ENCODE measurements at regions not wholly inside any gene's neighbourhood (a gene's known extent, or its start where the extent isn't known, plus 50 kb on each side); places are given as distances from the start of the nearest gene placed in this dataset.

GRCh38 chr16:54829691-54830090, 101.0 kb upstream of the IRX5 start:
- no peak for DNase-seq (ENCODE audit: low spot score)
- ATAC-seq, result no peak
- H3K27me3 Mint-ChIP-seq, result peaks cover 5 to 21% of the 10 kb centered on the region in 2 donors
- no peaks in the 10 kb centered on the region for H3K4me1 Mint-ChIP-seq (ENCODE audit: low read depth in 2 of 2)
- peaks cover 10% of the 10 kb centered on the region for H3K9me3 Mint-ChIP-seq
- no peak overlapping the region for H3K27ac Mint-ChIP-seq
- H3K4me3 Mint-ChIP-seq, result no peak overlapping the region
- H3K36me3 Mint-ChIP-seq, result no peaks in the 10 kb centered on the region

GRCh38 chr16:54822892-54823291, 107.8 kb upstream of the IRX5 start:
- H3K27ac Mint-ChIP-seq, result no peak overlapping the region
- ATAC-seq, result no peak
- H3K36me3 Mint-ChIP-seq, result no peaks in the 10 kb centered on the region
- H3K27me3 Mint-ChIP-seq, result peaks cover 0 to 9% of the 10 kb centered on the region in 2 donors
- no peaks in the 10 kb centered on the region for H3K4me1 Mint-ChIP-seq (ENCODE audit: low read depth in 2 of 2)
- DNase-seq (ENCODE audit: low spot score), result no peak
- H3K4me3 Mint-ChIP-seq, result no peak overlapping the region
- peaks cover 5% of the 10 kb centered on the region for H3K9me3 Mint-ChIP-seq

- no peak overlapping the region for H3K27ac Mint-ChIP-seq
- peaks cover 0 to 9% of the 10 kb centered on the region in 2 donors for H3K27me3 Mint-ChIP-seq
- ATAC-seq, result no peak
- DNase-seq (ENCODE audit: low spot score), result no peak
- H3K36me3 Mint-ChIP-seq, result no peaks in the 10 kb centered on the region
- peaks cover 5% of the 10 kb centered on the region for H3K9me3 Mint-ChIP-seq
- H3K4me1 Mint-ChIP-seq (ENCODE audit: low read depth in 2 of 2), result no peaks in the 10 kb centered on the region
- no peak overlapping the region for H3K4me3 Mint-ChIP-seq
Measured at GRCh38 chr16:54822492-54822891, 108.2 kb upstream of the IRX5 start.

- ATAC-seq (no peak), DNase-seq (ENCODE audit: low spot score) (no peak)
- H3K27ac Mint-ChIP-seq, result no peak overlapping the region
Measured at GRCh38 chr16:54821731-54822130, 108.9 kb upstream of the IRX5 start.

GRCh38 chr16:54817940-54818574, 112.6 kb upstream of the IRX5 start:
- H3K36me3 Mint-ChIP-seq, result no peaks in the 10 kb centered on the region
- DNase-seq (ENCODE audit: low spot score) (no peak), ATAC-seq (no peak)
- H3K4me3 Mint-ChIP-seq, result no peak overlapping the region
- H3K27me3 Mint-ChIP-seq, result peaks cover 0 to 4% of the 10 kb centered on the region in 2 donors
- H3K4me1 Mint-ChIP-seq (ENCODE audit: low read depth in 2 of 2), result no peaks in the 10 kb centered on the region
- no peaks in the 10 kb centered on the region for H3K9me3 Mint-ChIP-seq
- no peak overlapping the region for H3K27ac Mint-ChIP-seq

More at GRCh38 chr16:54821731-54822130, 108.9 kb upstream of the IRX5 start:
- H3K27me3 Mint-ChIP-seq, result peaks cover 0 to 4% of the 10 kb centered on the region in 2 donors
- no peak overlapping the region for H3K4me3 Mint-ChIP-seq
- no peaks in the 10 kb centered on the region for H3K9me3 Mint-ChIP-seq
- H3K4me1 Mint-ChIP-seq (ENCODE audit: low read depth in 2 of 2), result no peaks in the 10 kb centered on the region
- no peaks in the 10 kb centered on the region for H3K36me3 Mint-ChIP-seq

- Mint-ChIP-seq H3K36me3 (no peaks in the 10 kb centered on the region), H3K27me3 (peaks cover 0 to 6% of the 10 kb centered on the region in 2 donors), H3K27ac (no peak overlapping the region), H3K4me3 (no peak overlapping the region), H3K9me3 (no peaks in the 10 kb centered on the region), H3K4me1 (ENCODE audit: low read depth in 2 of 2) (no peaks in the 10 kb centered on the region)
- ATAC-seq (no peak), DNase-seq (ENCODE audit: low spot score) (no peak)
Measured at GRCh38 chr16:54817432-54817831, 113.2 kb upstream of the IRX5 start.

GRCh38 chr16:54816471-54816870, 114.2 kb upstream of the IRX5 start:
- no peak overlapping the region for H3K27ac Mint-ChIP-seq

GRCh38 chr16:54815177-54815576, 115.5 kb upstream of the IRX5 start:
- Mint-ChIP-seq H3K4me1 (ENCODE audit: low read depth in 2 of 2) (no peaks in the 10 kb centered on the region), H3K36me3 (no peaks in the 10 kb centered on the region), H3K9me3 (no peaks in the 10 kb centered on the region), H3K27me3 (peaks cover 0 to 6% of the 10 kb centered on the region in 2 donors), H3K4me3 (no peak overlapping the region), H3K27ac (no peak overlapping the region)
- ATAC-seq (no peak), DNase-seq (ENCODE audit: low spot score) (no peak)

More at GRCh38 chr16:54816471-54816870, 114.2 kb upstream of the IRX5 start:
- no peaks in the 10 kb centered on the region for H3K9me3 Mint-ChIP-seq
- H3K36me3 Mint-ChIP-seq, result no peaks in the 10 kb centered on the region
- H3K27me3 Mint-ChIP-seq, result peaks cover 0 to 6% of the 10 kb centered on the region in 2 donors
- no peaks in the 10 kb centered on the region for H3K4me1 Mint-ChIP-seq (ENCODE audit: low read depth in 2 of 2)
- DNase-seq (ENCODE audit: low spot score) (no peak), ATAC-seq (no peak)
- H3K4me3 Mint-ChIP-seq, result no peak overlapping the region

- Mint-ChIP-seq H3K27ac (no peak overlapping the region), H3K4me3 (no peak overlapping the region), H3K9me3 (no peaks in the 10 kb centered on the region), H3K36me3 (no peaks in the 10 kb centered on the region), H3K4me1 (ENCODE audit: low read depth in 2 of 2) (no peaks in the 10 kb centered on the region), H3K27me3 (peaks cover 0 to 6% of the 10 kb centered on the region in 2 donors)
- DNase-seq (ENCODE audit: low spot score) (no peak), ATAC-seq (no peak)
Measured at GRCh38 chr16:54813778-54814177, 116.9 kb upstream of the IRX5 start.

- Mint-ChIP-seq H3K4me3 (no peak overlapping the region), H3K27ac (no peak overlapping the region), H3K9me3 (no peaks in the 10 kb centered on the region), H3K4me1 (ENCODE audit: low read depth in 2 of 2) (no peaks in the 10 kb centered on the region), H3K27me3 (peaks cover 2 to 6% of the 10 kb centered on the region in 2 donors), H3K36me3 (no peaks in the 10 kb centered on the region)
- no peak for DNase-seq (ENCODE audit: low spot score)
- no peak for ATAC-seq
Measured at GRCh38 chr16:54812229-54812628, 118.4 kb upstream of the IRX5 start.

GRCh38 chr16:54808890-54809289, 121.8 kb upstream of the IRX5 start:
- no peaks in the 10 kb centered on the region for H3K4me1 Mint-ChIP-seq (ENCODE audit: low read depth in 2 of 2)
- peaks cover 2 to 6% of the 10 kb centered on the region in 2 donors for H3K27me3 Mint-ChIP-seq
- ATAC-seq (no peak), DNase-seq (ENCODE audit: low spot score) (no peak)
- no peaks in the 10 kb centered on the region for H3K9me3 Mint-ChIP-seq
- H3K27ac Mint-ChIP-seq, result no peak overlapping the region
- H3K4me3 Mint-ChIP-seq, result no peak overlapping the region
- H3K36me3 Mint-ChIP-seq, result no peaks in the 10 kb centered on the region

GRCh38 chr16:54806881-54807360, 123.7 kb upstream of the IRX5 start:
- H3K27me3 Mint-ChIP-seq, result peaks cover 0 to 11% of the 10 kb centered on the region in 2 donors
- no peaks in the 10 kb centered on the region for H3K36me3 Mint-ChIP-seq
- DNase-seq (ENCODE audit: low spot score) (no peak), ATAC-seq (no peak)
- H3K4me1 Mint-ChIP-seq (ENCODE audit: low read depth in 2 of 2), result no peaks in the 10 kb centered on the region
- peaks cover 4% of the 10 kb centered on the region for H3K9me3 Mint-ChIP-seq
- no peak overlapping the region for H3K4me3 Mint-ChIP-seq
- no peak overlapping the region for H3K27ac Mint-ChIP-seq

GRCh38 chr16:54806378-54806777, 124.3 kb upstream of the IRX5 start:
- H3K4me1 Mint-ChIP-seq (ENCODE audit: low read depth in 2 of 2), result no peaks in the 10 kb centered on the region
- no peak overlapping the region for H3K4me3 Mint-ChIP-seq
- DNase-seq (ENCODE audit: low spot score) (no peak), ATAC-seq (no peak)
- H3K9me3 Mint-ChIP-seq, result peaks cover 4% of the 10 kb centered on the region
- peaks cover 0 to 12% of the 10 kb centered on the region in 2 donors for H3K27me3 Mint-ChIP-seq
- H3K27ac Mint-ChIP-seq, result no peak overlapping the region
- H3K36me3 Mint-ChIP-seq, result no peaks in the 10 kb centered on the region

GRCh38 chr16:54805648-54806047, 125.0 kb upstream of the IRX5 start:
- H3K4me3 Mint-ChIP-seq, result no peak overlapping the region
- peaks cover 0 to 13% of the 10 kb centered on the region in 2 donors for H3K27me3 Mint-ChIP-seq
- ATAC-seq, result no peak
- H3K36me3 Mint-ChIP-seq, result no peaks in the 10 kb centered on the region
- H3K4me1 Mint-ChIP-seq (ENCODE audit: low read depth in 2 of 2), result no peaks in the 10 kb centered on the region
- H3K27ac Mint-ChIP-seq, result no peak overlapping the region
- H3K9me3 Mint-ChIP-seq, result peaks cover 4% of the 10 kb centered on the region
- no peak for DNase-seq (ENCODE audit: low spot score)

All from natural killer cell treated with Interleukin-12 subunit alpha and Interleukin-12 subunit beta and Interleukin-15 and Interleukin-18, amount 100 ng/mL, for 72 hours (primary cell).